ENCODE measurements at regions not wholly inside any gene's neighbourhood (a gene's known extent, or its start where the extent isn't known, plus 50 kb on each side); places are given as distances from the start of the nearest gene placed in this dataset.
"Not testable (repeated sequence)": the region's sequence is repeated elsewhere in the genome, so short reads cannot be mapped to it uniquely, and the experiment has no call there.

- no peak for DNase-seq (ENCODE audit: low read depth)
- TF ChIP-seq CTCF (IDR thresholded peaks at IDR 0.05; ENCODE audit: control insufficient read depth, insufficient read depth, low read depth, low read length, missing control alignments) = no peak
- no peak overlapping the region for H3K4me3 ChIP-seq (ENCODE audit: control insufficient read depth, low read depth, low read length)
These were observed 345.5 kb upstream of the FSIP2 start for GRCh38 chr2:185393091-185393490.

DNA sequence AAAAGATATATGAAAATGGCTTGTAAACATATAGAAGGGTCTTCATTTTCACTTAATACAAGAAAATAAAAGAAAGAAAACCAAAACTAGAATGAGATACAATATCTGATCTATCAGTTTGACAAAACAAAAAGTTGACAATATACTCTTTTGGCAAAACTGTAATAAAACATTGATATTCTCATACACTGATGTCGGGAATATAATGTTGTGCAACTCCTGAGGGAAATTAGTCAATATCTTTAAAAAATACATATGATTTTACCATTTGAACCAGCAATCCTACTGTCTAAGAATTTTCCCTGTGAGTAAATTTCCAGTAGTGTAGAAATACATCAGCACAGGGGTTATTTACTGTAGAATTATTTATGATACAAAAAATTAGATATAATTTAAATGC, 336.1 kb upstream of the FSIP2 start:
- H3K4me3 ChIP-seq (ENCODE audit: control insufficient read depth, low read depth, low read length) = no peak overlapping the region
- no peak for TF ChIP-seq CTCF (IDR thresholded peaks at IDR 0.05; ENCODE audit: control insufficient read depth, insufficient read depth, low read depth, low read length, missing control alignments)
- no peak for DNase-seq (ENCODE audit: low read depth)

- DNase-seq (ENCODE audit: low read depth) = no peak
- TF ChIP-seq CTCF (IDR thresholded peaks at IDR 0.05; ENCODE audit: control insufficient read depth, insufficient read depth, low read depth, low read length, missing control alignments) = no peak
- no peak overlapping the region for H3K4me3 ChIP-seq (ENCODE audit: control insufficient read depth, low read depth, low read length)
These were observed 334.0 kb upstream of the FSIP2 start for GRCh38 chr2:185404578-185404977.

- no peak overlapping the region for H3K4me3 ChIP-seq (ENCODE audit: control insufficient read depth, low read depth, low read length)
- DNase-seq (ENCODE audit: low read depth) = no peak
- TF ChIP-seq CTCF (IDR thresholded peaks at IDR 0.05; ENCODE audit: control insufficient read depth, insufficient read depth, low read depth, low read length, missing control alignments) = no peak
These were observed 321.5 kb upstream of the FSIP2 start for GRCh38 chr2:185417111-185417510.

GRCh38 chr2:185417688-185418087, 320.9 kb upstream of the FSIP2 start:
- H3K4me3 ChIP-seq (ENCODE audit: control insufficient read depth, low read depth, low read length) = no peak overlapping the region
- TF ChIP-seq CTCF (IDR thresholded peaks at IDR 0.05; ENCODE audit: control insufficient read depth, insufficient read depth, low read depth, low read length, missing control alignments) = no peak
- DNase-seq (ENCODE audit: low read depth) = no peak

DNA sequence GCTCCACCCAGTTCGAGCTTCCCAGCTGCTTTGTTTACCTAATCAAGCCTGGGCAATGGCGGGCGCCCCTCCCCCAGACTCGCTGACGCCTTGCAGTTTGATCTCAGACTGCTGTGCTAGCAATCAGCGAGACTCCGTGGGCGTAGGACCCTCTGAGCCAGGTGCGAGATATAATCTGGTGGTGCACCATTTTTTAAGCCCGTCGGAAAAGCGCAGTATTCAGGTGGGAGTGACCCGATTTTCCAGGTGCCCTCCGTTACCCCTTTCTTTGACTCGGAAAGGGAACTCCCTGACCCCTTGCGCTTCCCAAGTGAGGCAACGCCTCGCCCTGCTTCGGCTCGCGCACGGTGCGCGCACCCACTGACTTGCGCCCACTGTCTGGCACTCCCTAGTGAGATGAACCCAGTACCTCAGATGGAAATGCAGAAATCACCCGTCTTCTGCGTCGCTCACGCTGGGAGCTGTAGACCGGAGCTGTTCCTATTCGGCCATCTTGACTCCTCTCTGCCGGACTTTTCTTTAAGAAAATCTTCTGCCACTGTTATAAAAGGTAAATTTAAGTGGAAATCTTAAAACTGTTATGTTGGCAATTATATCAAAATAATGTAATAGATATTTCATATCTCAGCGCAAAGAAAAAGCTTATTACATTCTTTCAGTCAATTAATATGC, 313.5 kb upstream of the FSIP2 start:
- H3K4me3 ChIP-seq (ENCODE audit: control insufficient read depth, low read depth, low read length); DNase-seq (ENCODE audit: low read depth): not testable (repeated sequence)

DNA sequence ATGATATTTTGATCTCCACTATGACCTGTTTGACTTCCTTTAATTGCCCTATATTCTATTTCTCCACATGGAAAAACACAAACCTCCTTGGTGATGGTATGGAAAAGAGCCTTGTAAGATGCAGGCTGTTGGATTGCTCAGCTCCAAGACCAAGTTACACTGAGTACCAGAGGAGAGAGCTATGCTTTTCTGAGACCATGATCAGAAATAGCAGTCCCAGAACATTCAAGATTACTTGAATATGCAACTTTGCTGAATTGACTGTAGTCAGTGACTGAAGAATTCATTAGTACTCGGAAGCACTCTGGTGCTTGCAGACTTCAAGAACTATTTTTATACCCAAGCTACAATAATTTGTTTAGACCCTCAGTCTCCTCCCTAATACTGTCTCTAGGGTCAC, 310.6 kb upstream of the FSIP2 start:
- TF ChIP-seq CTCF (IDR thresholded peaks at IDR 0.05; ENCODE audit: control insufficient read depth, insufficient read depth, low read depth, low read length, missing control alignments) = no peak
- no peak for DNase-seq (ENCODE audit: low read depth)
- no peak overlapping the region for H3K4me3 ChIP-seq (ENCODE audit: control insufficient read depth, low read depth, low read length)

Measured in AG09309 (cell line).